Thoracic aorta (tissue), 2 donors: ENCODE measurements at regions not wholly inside any gene's neighbourhood (a gene's known extent, or its start where the extent isn't known, plus 50 kb on each side); places are given as distances from the start of the nearest gene placed in this dataset.

Experiments used
- ATAC-seq: fragments of 150-250 bp; one replicate; pipeline ENCODE4 v1.8.0; 2017; ENCODE audit warnings: low read depth; ENCODE audit not compliant: insufficient number of reproducible peaks, low FRiP score
- DNase-seq: peaks from one replicate; pipeline ENCODE4 v3.0.0-alpha.2; 2020; ENCODE audit warnings: low spot score
- H3K27ac ChIP-seq, 2 donors: fragments of 200-600 bp; sonication (generic); 1 replicate in 1 of 2; 2 replicates in 1 of 2; pipeline ENCODE4 v1.5.1; 2016; ENCODE audit warnings: mild to moderate bottlenecking in 2 of 2, moderate library complexity in 2 of 2
- H3K27me3 ChIP-seq: fragments of 200-600 bp; sonication (generic); replicated peaks from 2 replicates; pipeline ENCODE4 v1.6.0; 2016; ENCODE audit warnings: mild to moderate bottlenecking; ENCODE audit not compliant: insufficient read depth
- H3K36me3 ChIP-seq: fragments of 200-600 bp; sonication (generic); one replicate; pipeline ENCODE4 v1.5.1; 2016
- H3K4me1 ChIP-seq, 2 donors: fragments of 200-600 bp; sonication (generic); 1 replicate in 1 of 2; 2 replicates in 1 of 2; pipeline versions ENCODE4 v1.5.1 to v1.6.0; 2016; ENCODE audit warnings: low read depth in 2 of 2, mild to moderate bottlenecking in 1 of 2; ENCODE audit not compliant: control insufficient read depth in 1 of 2
- H3K4me3 ChIP-seq: fragments of 200-600 bp; sonication (generic); 2 replicates; pipeline ENCODE4 v1.5.1; 2016; ENCODE audit warnings: mild to moderate bottlenecking
- H3K9me3 ChIP-seq: fragments of 200-600 bp; sonication (generic); 2 replicates; pipeline ENCODE4 v1.5.1; 2016
- TF ChIP-seq, protein P1 (sequence below): fragments of 200-600 bp; sonication (generic); IDR thresholded peaks from one replicate; pipeline ENCODE4 v1.5.1; 2019; ENCODE audit warnings: antibody characterized with exemption

DNA sequence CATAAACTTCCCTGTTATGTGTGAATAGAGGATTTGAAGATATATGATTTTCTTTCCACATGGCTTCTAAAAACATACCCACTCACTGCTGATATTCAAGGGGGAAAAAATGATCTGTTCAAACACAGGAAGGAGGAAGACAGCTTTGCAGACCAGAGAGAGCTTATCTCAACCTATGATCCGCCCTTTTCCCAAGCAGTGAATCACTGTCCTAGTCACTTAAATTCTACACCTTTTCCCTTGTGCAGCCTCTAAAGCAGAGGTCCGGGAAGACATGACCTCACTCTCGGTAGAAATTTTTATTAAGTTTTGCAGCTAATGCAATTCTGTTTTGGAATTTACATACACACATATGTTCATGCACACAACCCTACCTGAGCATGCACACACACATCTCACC lies 197.2 kb downstream of the DIRAS2 start:
- H3K4me3 ChIP-seq, result no peak overlapping the region
- DNase-seq (no peak), ATAC-seq (no peak)
- TF ChIP-seq, protein P1, sequence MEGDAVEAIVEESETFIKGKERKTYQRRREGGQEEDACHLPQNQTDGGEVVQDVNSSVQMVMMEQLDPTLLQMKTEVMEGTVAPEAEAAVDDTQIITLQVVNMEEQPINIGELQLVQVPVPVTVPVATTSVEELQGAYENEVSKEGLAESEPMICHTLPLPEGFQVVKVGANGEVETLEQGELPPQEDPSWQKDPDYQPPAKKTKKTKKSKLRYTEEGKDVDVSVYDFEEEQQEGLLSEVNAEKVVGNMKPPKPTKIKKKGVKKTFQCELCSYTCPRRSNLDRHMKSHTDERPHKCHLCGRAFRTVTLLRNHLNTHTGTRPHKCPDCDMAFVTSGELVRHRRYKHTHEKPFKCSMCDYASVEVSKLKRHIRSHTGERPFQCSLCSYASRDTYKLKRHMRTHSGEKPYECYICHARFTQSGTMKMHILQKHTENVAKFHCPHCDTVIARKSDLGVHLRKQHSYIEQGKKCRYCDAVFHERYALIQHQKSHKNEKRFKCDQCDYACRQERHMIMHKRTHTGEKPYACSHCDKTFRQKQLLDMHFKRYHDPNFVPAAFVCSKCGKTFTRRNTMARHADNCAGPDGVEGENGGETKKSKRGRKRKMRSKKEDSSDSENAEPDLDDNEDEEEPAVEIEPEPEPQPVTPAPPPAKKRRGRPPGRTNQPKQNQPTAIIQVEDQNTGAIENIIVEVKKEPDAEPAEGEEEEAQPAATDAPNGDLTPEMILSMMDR, result no peak
- no peaks in the 10 kb centered on the region for H3K9me3 ChIP-seq
- H3K27ac ChIP-seq, result no peak overlapping the region
- no peaks in the 10 kb centered on the region for H3K36me3 ChIP-seq
- H3K27me3 ChIP-seq, result no peaks in the 10 kb centered on the region
- H3K4me1 ChIP-seq, result no peaks in the 10 kb centered on the region

DNA sequence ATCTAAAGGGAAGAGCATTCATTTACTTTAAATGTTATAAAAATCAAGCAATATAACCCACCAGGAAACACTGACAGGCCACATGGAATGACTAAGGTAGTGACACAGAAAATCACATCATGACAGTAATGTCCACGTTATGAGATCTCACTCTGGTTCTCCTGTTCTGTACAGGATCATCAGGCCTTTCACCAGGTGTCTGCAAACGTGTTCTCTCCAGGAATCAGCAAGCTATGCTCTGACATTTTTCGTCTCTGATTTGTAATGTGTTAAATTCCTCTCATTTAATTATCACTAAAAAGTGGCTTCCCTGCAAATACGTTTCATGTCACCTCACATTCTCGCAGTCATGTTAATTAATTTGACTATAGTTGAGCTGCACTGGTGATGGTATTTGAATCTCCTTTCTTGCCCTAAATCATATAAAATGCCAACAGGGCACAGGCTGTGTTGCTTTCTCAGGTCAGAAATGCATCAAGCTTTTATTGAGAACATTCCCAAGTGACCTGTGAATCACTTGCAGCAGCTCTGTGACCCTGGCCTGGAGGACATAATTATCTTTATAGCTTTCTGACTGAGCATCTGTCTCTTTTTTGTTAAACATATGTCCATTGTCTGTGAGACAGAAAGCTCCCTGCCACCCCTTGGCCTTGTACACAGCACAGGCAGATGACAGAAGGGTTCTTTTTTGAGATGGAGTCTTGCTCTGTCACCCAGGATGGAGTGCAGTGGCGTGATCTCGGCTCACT lies 196.2 kb downstream of the DIRAS2 start:
- no peaks in the 10 kb centered on the region for H3K36me3 ChIP-seq
- ATAC-seq, result no peak
- H3K4me1 ChIP-seq, result no peaks in the 10 kb centered on the region
- no peaks in the 10 kb centered on the region for H3K27me3 ChIP-seq
- H3K9me3 ChIP-seq, result no peaks in the 10 kb centered on the region
- TF ChIP-seq, protein P1, result no peak
- no peak overlapping the region for H3K4me3 ChIP-seq
- no peak for DNase-seq
- no peak overlapping the region for H3K27ac ChIP-seq

DNA sequence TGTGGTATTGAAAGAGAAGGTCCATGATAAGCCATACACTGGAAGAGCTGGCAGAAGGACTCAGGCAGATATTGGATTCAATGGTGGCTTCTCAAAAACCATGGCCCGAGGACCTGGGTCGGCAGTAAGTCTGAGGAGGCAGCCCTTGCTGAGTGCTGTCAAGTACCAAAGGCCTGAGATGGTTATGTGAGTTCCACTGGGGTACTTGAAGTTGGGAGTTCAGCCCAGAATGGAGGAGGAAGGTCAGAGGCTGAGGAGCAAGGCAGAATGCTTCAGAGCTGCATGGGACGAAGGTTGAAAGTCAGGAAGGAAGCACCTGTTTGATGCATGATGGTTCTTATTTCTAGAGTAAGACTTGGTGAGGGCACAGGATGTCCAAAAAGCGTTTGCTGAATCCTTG lies 194.9 kb downstream of the DIRAS2 start:
- Histone ChIP-seq H3K36me3 (no peaks in the 10 kb centered on the region), H3K4me3 (no peak overlapping the region), H3K27me3 (no peaks in the 10 kb centered on the region), H3K9me3 (no peaks in the 10 kb centered on the region), H3K27ac (no peak overlapping the region), H3K4me1 (no peaks in the 10 kb centered on the region)
- no peak for ATAC-seq
- no peak for DNase-seq
- TF ChIP-seq, protein P1, result no peak

DNA sequence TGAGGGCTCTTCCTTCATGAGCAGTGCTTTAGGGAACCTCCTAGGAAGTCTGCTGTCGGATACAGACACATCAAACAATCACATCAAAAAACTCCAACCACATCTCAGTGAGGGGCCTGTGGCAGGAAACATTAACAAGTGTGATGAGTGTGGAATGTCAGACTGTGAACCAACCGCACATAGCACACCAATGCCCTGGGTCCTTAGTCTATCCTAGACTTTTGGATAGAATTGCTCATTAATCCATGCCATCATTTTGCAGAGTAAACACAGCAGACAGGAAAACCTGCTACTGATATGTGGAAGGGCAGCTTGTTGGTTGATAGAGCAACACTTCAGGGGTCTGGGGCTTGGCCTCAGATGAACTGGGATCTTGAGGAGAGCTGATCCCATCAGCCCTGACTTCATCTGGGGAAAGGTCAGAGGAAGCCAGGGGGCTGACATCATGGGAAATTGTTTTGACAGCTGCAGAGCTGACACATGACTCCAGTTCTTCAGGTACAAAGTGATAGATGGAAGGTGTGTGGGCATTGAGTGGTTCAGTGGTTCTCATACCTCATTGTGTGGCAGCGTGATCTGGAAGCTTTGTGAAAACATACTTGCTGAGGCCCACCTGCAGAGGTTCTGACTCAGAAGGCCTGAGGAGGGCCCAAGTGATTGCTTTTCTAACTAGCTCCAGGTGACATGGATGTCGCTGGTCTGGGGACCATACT lies 193.3 kb downstream of the DIRAS2 start:
- H3K27me3 ChIP-seq, result no peaks in the 10 kb centered on the region
- TF ChIP-seq, protein P1, result no peak

DNA sequence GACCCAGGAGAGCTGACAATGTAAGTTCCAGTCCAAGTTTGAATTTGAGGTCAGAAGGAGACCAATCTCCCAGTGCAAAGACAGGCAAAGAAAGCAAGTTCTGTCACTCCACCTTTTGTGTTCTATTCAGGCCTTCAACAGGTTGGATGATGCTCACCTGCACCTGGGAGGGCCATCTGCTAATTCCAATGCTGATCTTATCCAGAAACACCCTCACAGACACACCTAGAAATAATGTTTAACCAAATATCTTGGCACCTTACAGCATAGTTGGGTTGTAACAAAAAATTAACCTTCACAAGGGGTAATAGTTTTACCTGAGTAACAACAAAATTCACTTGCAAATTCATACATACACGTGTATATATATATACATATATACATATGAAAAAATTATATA lies 190.8 kb downstream of the DIRAS2 start:
- no peaks in the 10 kb centered on the region for H3K9me3 ChIP-seq
- TF ChIP-seq, protein P1, result no peak
- no peak overlapping the region for H3K27ac ChIP-seq
- H3K4me3 ChIP-seq, result no peak overlapping the region
- no peaks in the 10 kb centered on the region for H3K4me1 ChIP-seq
- H3K36me3 ChIP-seq, result no peaks in the 10 kb centered on the region
- ATAC-seq (no peak), DNase-seq (no peak)
- H3K27me3 ChIP-seq, result no peaks in the 10 kb centered on the region

More for the DNA sequence above, 193.3 kb downstream of the DIRAS2 start:
- no peaks in the 10 kb centered on the region for H3K36me3 ChIP-seq
- DNase-seq (no peak), ATAC-seq (no peak)
- H3K9me3 ChIP-seq, result no peaks in the 10 kb centered on the region
- no peaks in the 10 kb centered on the region for H3K4me1 ChIP-seq
- H3K27ac ChIP-seq, result no peak overlapping the region
- H3K4me3 ChIP-seq, result no peak overlapping the region
